Testis (tissue), 2 donors: ENCODE measurements at regions not wholly inside any gene's neighbourhood (a gene's known extent, or its start where the extent isn't known, plus 50 kb on each side); places are given as distances from the start of the nearest gene placed in this dataset.

Source experiments
- POLR2A ChIP-seq: fragments of 450-650 bp; IDR thresholded peaks from one replicate; pipeline ENCODE4 v1.6.1; 2017; ENCODE audit warnings: antibody characterized with exemption, mild to moderate bottlenecking, moderate library complexity
- TF ChIP-seq, protein P1 (sequence below), 3 experiments: fragments of 450-650 bp in 2 of 3; fragments of 200-600 bp in 1 of 3; sonication (generic) in 1 of 3; IDR thresholded peaks; one replicate each; pipeline ENCODE4 v1.5.1; 2016 to 2019; ENCODE audit warnings: antibody characterized with exemption in 3 of 3, mild to moderate bottlenecking in 2 of 3, moderate library complexity in 1 of 3

DNA sequence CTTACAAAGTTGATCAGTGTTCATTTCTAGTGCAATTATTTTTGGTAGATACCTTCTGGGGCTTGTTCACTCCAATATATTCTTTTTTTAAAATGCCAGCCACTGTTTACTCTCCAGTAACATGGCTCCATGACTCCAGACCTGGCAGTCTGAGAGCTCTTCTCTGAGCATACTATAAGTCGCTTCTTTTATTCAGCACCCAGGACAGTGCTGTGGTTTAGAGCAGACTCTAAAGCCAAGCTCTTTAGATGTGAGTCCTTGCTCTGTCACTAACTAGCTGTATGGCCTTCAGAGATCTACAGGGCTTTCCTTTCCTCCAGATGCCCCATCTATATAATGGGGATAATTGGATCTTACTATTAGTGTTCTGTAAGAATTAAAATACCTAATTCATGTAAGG, 200.2 kb upstream of the FAM241A start:
- no peak for TF ChIP-seq POLR2A
- TF ChIP-seq, protein P1, sequence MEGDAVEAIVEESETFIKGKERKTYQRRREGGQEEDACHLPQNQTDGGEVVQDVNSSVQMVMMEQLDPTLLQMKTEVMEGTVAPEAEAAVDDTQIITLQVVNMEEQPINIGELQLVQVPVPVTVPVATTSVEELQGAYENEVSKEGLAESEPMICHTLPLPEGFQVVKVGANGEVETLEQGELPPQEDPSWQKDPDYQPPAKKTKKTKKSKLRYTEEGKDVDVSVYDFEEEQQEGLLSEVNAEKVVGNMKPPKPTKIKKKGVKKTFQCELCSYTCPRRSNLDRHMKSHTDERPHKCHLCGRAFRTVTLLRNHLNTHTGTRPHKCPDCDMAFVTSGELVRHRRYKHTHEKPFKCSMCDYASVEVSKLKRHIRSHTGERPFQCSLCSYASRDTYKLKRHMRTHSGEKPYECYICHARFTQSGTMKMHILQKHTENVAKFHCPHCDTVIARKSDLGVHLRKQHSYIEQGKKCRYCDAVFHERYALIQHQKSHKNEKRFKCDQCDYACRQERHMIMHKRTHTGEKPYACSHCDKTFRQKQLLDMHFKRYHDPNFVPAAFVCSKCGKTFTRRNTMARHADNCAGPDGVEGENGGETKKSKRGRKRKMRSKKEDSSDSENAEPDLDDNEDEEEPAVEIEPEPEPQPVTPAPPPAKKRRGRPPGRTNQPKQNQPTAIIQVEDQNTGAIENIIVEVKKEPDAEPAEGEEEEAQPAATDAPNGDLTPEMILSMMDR (IDR thresholded peaks at IDR 0.05): no peak
